HG03135 (cell line): ENCODE measurements at regions not wholly inside any gene's neighbourhood (a gene's known extent, or its start where the extent isn't known, plus 50 kb on each side); places are given as distances from the start of the nearest gene placed in this dataset.
A peak's percentile ranks its signal among the peaks of the same experiment; 100 is the strongest.

ENCODE experiments used
- ATAC-seq: cut with Tn5 transposase; IDR thresholded peaks from one replicate; pipeline ENCODE4 v1.9.1; 2021; ENCODE audit warnings: mild to moderate bottlenecking, moderate library complexity; ENCODE audit not compliant: unreplicated experiment

GRCh38 chr5:120988941-120989340, 524.8 kb downstream of the PRR16 start:
- no peak for ATAC-seq

- ATAC-seq: no peak
These were observed 527.5 kb downstream of the PRR16 start for GRCh38 chr5:120991569-120991968.

- ATAC-seq: no peak
These were observed 530.0 kb downstream of the PRR16 start for GRCh38 chr5:120994112-120994511.

GRCh38 chr5:120999550-120999949, 535.5 kb downstream of the PRR16 start:
- ATAC-seq: no peak

GRCh38 chr5:121006217-121006616, 542.1 kb downstream of the PRR16 start:
- ATAC-seq: no peak

- ATAC-seq: no peak
These were observed 543.9 kb downstream of the PRR16 start for GRCh38 chr5:121008041-121008440.

GRCh38 chr5:121009058-121009457, 545.0 kb downstream of the PRR16 start:
- no peak for ATAC-seq

GRCh38 chr5:121018004-121018403, 553.9 kb downstream of the PRR16 start:
- no peak for ATAC-seq

- ATAC-seq: no peak
These were observed 555.0 kb downstream of the PRR16 start for GRCh38 chr5:121019106-121019505.

- no peak for ATAC-seq
These were observed 555.6 kb downstream of the PRR16 start for GRCh38 chr5:121019734-121020133.

- no peak for ATAC-seq
These were observed 557.6 kb downstream of the PRR16 start for GRCh38 chr5:121021681-121022080.

- ATAC-seq: no peak
These were observed 560.6 kb downstream of the PRR16 start for GRCh38 chr5:121024416-121025311.

- ATAC-seq: no peak
These were observed 561.6 kb downstream of the PRR16 start for GRCh38 chr5:121025671-121026070.

- ATAC-seq: peak; percentile 72
These were observed 563.5 kb downstream of the PRR16 start for GRCh38 chr5:121027636-121028035.

- no peak for ATAC-seq
These were observed 565.6 kb downstream of the PRR16 start for GRCh38 chr5:121029536-121030245.

- ATAC-seq: no peak
These were observed 567.4 kb downstream of the PRR16 start for GRCh38 chr5:121031491-121031890.

GRCh38 chr5:121033334-121033733, 569.2 kb downstream of the PRR16 start:
- no peak for ATAC-seq

GRCh38 chr5:121038438-121038837, 574.3 kb downstream of the PRR16 start:
- no peak for ATAC-seq

- no peak for ATAC-seq
These were observed 585.9 kb downstream of the PRR16 start for GRCh38 chr5:121049971-121050370.

GRCh38 chr5:121053055-121053985, 589.2 kb downstream of the PRR16 start:
- ATAC-seq: no peak

- ATAC-seq: no peak
These were observed 591.5 kb downstream of the PRR16 start for GRCh38 chr5:121055586-121055985.
